ENCODE measurements at regions not wholly inside any gene's neighbourhood (a gene's known extent, or its start where the extent isn't known, plus 50 kb on each side); places are given as distances from the start of the nearest gene placed in this dataset.
"Not testable (repeated sequence)": the region's sequence is repeated elsewhere in the genome, so short reads cannot be mapped to it uniquely, and the experiment has no call there.

- DNase-seq (ENCODE audit: low read depth in 4 of 4, low spot score in 3 of 4) = no peak
These were observed 199.4 kb upstream of the ST8SIA4 start for GRCh38 chr5:101102506-101102905.

GRCh38 chr5:101091902-101092301, 188.8 kb upstream of the ST8SIA4 start:
- no peak for DNase-seq (ENCODE audit: low read depth in 4 of 4, low spot score in 3 of 4)

- DNase-seq (ENCODE audit: low read depth in 4 of 4, low spot score in 3 of 4) = no peak
These were observed 181.3 kb upstream of the ST8SIA4 start for GRCh38 chr5:101084353-101084752.

- no peak for DNase-seq (ENCODE audit: low read depth in 4 of 4, low spot score in 3 of 4)
These were observed 177.6 kb upstream of the ST8SIA4 start for GRCh38 chr5:101080462-101081240.

GRCh38 chr5:101068298-101068697, 165.2 kb upstream of the ST8SIA4 start:
- no peak for DNase-seq (ENCODE audit: low read depth in 4 of 4, low spot score in 3 of 4)

DNA sequence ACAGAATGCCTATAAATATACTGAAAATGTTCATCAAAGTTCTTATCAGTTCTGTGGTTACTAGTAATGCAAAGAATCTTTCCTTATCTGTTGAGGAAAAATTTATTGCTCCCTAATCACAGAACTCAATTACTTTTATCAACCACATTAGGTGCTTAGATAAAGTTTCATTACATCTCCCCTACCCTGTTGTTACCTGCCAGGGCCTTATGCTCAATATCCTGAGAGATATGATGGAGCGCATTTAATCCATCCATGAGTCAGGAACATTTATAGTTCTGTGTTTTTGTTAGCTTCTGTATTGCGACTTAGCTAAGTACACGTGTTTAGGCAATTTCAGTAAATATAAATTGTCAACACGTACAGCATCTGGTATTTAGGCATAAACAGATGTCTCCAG, 164.3 kb upstream of the ST8SIA4 start:
- DNase-seq (ENCODE audit: low read depth in 4 of 4, low spot score in 3 of 4) = no peak

DNA sequence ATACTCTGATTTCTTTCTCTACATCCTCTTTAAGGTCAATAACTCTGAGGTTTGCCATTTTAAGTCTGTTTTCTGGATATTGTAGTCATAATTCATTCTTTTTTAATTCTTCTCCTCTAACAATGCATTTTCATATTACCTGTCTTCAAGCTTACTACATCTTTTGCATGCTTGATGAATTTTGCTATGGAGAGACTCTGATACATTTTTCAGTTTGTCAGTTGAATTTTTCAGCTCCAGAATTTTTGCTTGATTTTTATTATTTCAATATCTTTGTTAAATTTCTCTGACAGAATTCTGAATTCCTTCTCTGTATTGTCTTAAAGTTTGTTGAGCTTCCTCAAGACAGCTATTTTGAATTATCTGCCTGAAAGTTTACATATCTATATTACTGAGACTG, 159.8 kb upstream of the ST8SIA4 start:
- no peak for DNase-seq (ENCODE audit: low read depth in 4 of 4, low spot score in 3 of 4)

DNA sequence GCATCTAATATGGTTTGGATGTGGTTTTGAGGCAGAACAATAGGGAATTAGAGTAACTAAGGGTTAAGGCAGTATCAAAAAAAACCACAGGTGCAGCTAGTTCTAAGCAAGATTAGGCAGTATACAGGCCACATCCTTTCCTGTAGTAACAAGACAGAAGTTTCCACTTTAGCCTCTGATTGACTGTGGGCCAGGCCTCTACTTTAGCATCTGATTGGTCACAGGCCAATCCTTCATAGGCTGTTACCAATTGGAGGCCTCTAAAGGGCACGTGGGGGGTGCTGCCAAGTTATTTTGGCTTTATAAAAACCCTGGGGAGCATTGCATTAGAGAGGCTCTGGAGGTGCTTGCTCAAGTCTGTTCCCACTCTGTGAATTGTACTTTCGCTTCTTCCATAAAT, 144.1 kb upstream of the ST8SIA4 start:
- DNase-seq (ENCODE audit: low read depth in 4 of 4, low spot score in 3 of 4) = no peak

DNA sequence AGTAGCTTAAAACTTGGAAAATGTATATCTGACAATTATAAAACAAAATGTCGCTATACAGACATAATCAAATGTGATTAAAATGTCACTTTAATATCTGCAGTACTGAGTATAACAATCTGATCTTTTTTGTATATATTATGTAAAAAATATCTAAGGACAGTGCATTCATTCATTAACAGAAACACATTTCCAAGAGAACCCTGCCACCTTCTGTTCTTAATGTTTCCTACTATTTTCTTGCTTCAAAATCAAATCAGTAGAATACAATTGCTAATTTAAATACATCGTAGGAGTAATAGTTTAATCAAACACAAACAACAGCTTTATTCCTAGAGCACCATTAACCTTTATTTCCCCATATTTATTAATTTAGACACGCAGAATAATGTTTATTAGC, 142.6 kb upstream of the ST8SIA4 start:
- DNase-seq (ENCODE audit: low read depth in 4 of 4, low spot score in 3 of 4) = no peak

DNA sequence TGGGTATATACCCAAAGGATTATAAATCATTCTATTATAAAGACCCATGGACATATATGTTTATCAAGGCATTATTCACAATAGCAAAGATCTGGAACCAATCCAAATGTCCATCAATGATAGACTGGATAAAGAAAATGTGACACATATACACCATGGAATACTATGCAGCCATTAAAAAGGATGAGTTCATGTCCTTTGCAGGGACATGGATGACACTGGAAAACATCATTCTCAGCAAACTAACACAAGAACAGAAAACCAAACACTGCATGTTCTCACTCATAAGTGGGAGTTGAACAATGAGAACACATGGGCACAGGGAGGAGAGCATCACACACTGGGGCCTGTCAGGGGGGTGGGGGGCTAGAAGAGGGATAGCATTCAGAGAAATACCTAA, 136.9 kb upstream of the ST8SIA4 start:
- not testable (repeated sequence) for DNase-seq (ENCODE audit: low read depth in 4 of 4, low spot score in 3 of 4)

- no peak for DNase-seq (ENCODE audit: low read depth in 4 of 4, low spot score in 3 of 4)
These were observed 133.7 kb upstream of the ST8SIA4 start for GRCh38 chr5:101036778-101037177.

DNA sequence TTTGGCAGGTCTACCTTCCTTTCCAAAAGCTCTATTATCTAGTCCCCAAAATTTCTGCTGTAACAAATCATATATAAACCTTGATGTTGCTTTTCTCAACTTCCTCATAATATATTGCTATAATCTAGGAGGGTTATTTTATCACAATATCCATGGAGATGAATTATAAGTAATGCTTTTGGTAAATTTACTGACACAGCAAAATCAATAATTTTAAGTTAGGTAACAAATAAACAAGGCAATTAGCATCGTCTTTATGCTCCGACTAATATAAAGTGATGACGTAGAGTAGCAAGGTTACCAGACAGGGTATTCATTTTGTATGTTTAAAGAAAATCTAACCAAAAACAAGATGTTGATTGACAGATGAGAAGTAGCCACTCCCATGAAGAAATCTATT, 132.3 kb upstream of the ST8SIA4 start:
- no peak for DNase-seq (ENCODE audit: low read depth in 4 of 4, low spot score in 3 of 4)

DNA sequence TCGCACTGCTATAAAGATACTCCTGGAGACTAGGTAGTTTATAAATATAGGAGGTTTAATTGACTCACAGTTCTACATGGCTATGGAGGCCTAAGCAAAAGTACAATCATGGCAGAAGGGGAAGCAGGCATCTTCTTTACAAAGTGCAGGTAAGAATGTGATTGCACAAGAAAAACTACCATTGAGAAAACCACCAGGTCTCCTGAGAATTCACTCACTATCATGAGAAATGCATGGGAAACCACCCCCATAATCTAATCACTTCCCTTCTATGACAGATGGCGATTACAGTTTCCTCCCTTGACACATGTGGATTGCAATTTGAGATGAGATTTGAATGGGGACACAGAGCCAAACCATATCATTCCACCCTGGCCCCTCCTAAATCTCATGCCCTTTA, 121.2 kb upstream of the ST8SIA4 start:
- no peak for DNase-seq (ENCODE audit: low read depth in 4 of 4, low spot score in 3 of 4)

GRCh38 chr5:101018299-101018698, 115.2 kb upstream of the ST8SIA4 start:
- no peak for DNase-seq (ENCODE audit: low read depth in 4 of 4, low spot score in 3 of 4)

- DNase-seq (ENCODE audit: low read depth in 4 of 4, low spot score in 3 of 4) = no peak
These were observed 109.8 kb upstream of the ST8SIA4 start for GRCh38 chr5:101012880-101013279.

DNA sequence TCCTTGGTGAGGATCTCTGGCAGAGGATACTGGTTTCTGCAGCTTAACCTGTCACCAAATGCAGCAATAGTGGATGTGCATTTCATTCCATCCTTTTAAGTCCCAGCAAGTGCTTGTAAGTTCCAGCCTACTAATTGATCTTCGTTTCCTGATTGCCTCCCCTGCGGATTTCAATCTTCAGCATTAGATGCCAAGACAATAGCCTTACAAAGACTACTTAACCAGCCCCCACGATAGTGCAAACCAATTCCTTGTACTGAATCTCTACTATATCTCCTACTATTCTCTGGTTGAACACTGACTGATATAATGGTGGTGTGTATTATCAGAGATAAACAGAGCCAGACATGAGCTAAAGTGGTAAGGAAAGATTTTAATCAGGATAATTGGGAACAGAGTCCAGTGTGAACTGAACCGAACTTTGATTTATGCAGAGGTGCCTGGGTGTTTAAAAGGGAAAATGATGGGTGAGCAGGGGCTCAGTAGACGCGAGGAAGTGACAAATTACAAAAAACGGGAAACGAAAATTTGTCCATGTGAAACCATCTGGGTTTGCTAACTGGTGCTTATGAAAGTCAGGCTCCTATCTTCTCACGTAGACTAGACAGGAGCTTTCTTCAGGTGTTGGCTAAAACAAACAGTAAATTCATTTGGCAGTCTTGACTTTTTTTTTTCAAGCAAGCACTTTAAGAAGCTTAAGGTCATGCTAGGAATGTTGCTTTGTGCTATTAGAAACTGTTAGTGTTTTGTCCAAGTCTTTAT, 106.9 kb upstream of the ST8SIA4 start:
- no peak for DNase-seq (ENCODE audit: low read depth in 4 of 4, low spot score in 3 of 4)

GRCh38 chr5:100992354-100992753, 89.3 kb upstream of the ST8SIA4 start:
- no peak for DNase-seq (ENCODE audit: low read depth in 4 of 4, low spot score in 3 of 4)

- DNase-seq (ENCODE audit: low read depth in 4 of 4, low spot score in 3 of 4) = not testable (repeated sequence)
These were observed 80.5 kb upstream of the ST8SIA4 start for GRCh38 chr5:100983601-100984000.

- DNase-seq (ENCODE audit: low read depth in 4 of 4, low spot score in 3 of 4) = no peak
These were observed 71.0 kb upstream of the ST8SIA4 start for GRCh38 chr5:100974082-100974481.

- DNase-seq (ENCODE audit: low read depth in 4 of 4, low spot score in 3 of 4) = no peak
These were observed 67.7 kb upstream of the ST8SIA4 start for GRCh38 chr5:100970646-100971255.

DNA sequence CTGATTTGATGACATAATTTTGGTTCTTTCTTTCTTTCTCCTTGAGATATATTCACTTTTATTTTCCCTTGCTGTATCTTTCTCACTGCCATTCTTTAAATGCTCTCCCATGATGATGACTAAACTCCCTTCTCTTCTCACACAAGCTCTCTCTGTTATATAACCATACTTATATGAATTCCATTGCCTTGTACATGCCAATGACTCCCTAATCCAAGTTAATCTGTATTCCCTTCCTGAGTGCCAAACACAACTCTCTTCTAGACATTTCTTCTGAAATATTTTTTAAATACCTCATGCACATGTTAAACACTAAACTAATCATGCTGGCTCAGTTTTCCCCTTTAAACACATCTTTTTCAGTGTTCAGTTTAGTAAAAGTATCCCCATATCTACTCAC, 62.2 kb upstream of the ST8SIA4 start:
- no peak for DNase-seq (ENCODE audit: low read depth in 4 of 4, low spot score in 3 of 4)
